ENCODE measurements at regions not wholly inside any gene's neighbourhood (a gene's known extent, or its start where the extent isn't known, plus 50 kb on each side); places are given as distances from the start of the nearest gene placed in this dataset.

DNA sequence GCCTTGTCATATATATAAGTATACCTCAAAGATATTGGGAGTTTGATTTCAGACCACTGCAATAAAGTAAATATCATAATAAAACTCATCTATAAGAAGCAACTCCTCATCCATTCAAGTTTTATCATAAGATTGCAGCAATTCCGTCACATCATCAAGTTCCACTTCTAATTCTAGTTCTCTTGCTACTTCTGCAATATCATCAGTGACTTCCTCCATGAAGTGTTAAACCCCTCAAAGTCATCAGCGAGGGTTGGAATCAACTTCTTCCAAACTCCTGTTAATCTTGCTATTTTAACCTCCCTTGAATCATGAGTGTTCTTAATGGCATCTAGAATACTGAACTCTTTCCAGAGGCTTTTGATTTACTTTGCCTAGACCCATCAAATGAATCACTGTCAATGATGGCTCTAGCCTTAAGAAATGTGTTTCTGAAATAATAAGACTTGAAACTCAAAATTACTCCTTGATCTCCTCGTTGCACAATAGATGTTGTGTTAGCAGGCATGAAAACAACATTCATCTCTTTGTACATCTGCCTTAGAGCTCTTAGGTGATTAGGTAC lies 88.3 kb downstream of the RPE65 start:
- H3K36me3 ChIP-seq = no peaks in the 10 kb centered on the region
- H3K4me3 ChIP-seq = no peak overlapping the region
- peaks cover 16 to 20% of the 10 kb centered on the region in 2 donors for H3K4me1 ChIP-seq (ENCODE audit: control insufficient read depth in 1 of 2, low read depth in 2 of 2)
- TF ChIP-seq, protein P1, sequence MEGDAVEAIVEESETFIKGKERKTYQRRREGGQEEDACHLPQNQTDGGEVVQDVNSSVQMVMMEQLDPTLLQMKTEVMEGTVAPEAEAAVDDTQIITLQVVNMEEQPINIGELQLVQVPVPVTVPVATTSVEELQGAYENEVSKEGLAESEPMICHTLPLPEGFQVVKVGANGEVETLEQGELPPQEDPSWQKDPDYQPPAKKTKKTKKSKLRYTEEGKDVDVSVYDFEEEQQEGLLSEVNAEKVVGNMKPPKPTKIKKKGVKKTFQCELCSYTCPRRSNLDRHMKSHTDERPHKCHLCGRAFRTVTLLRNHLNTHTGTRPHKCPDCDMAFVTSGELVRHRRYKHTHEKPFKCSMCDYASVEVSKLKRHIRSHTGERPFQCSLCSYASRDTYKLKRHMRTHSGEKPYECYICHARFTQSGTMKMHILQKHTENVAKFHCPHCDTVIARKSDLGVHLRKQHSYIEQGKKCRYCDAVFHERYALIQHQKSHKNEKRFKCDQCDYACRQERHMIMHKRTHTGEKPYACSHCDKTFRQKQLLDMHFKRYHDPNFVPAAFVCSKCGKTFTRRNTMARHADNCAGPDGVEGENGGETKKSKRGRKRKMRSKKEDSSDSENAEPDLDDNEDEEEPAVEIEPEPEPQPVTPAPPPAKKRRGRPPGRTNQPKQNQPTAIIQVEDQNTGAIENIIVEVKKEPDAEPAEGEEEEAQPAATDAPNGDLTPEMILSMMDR (IDR thresholded peaks at IDR 0.05) = no peak
- no peaks in the 10 kb centered on the region for H3K9me3 ChIP-seq
- no peaks in the 10 kb centered on the region for H3K27me3 ChIP-seq (replicated peaks; ENCODE audit: insufficient read depth)
- no peak overlapping the region for H3K27ac ChIP-seq
- DNase-seq (ENCODE audit: low spot score) = no peak
- no peak for ATAC-seq (ENCODE audit: insufficient number of reproducible peaks, low FRiP score, low read depth)

DNA sequence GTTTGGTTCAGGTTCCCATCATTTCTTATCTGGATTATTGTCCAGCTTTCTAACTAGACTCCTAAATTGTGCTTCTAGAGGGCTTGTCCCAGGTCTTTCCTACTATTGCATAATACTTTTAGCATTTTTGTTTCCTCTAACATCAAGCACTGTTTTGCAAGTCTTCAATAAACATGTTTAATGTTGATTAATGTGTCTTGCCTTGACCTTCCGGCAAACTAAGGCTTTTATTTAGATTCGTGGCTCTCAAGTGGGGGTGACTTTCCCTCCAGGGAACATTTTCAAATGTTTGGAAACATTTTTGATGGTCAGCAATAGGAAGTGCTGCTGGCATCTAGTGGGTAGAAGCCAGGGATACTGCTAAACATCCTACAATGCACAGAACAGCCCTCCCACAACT lies 90.7 kb downstream of the RPE65 start:
- no peak overlapping the region for H3K4me3 ChIP-seq
- no peaks in the 10 kb centered on the region for H3K36me3 ChIP-seq
- H3K27ac ChIP-seq = peak overlapping the region in 1 of 2 donors; percentile 50
- H3K27me3 ChIP-seq (replicated peaks; ENCODE audit: insufficient read depth) = no peaks in the 10 kb centered on the region
- no peaks in the 10 kb centered on the region for H3K9me3 ChIP-seq
- peaks cover 16 to 20% of the 10 kb centered on the region in 2 donors for H3K4me1 ChIP-seq (ENCODE audit: control insufficient read depth in 1 of 2, low read depth in 2 of 2)
- TF ChIP-seq, protein P1 (IDR thresholded peaks at IDR 0.05) = no peak
- ATAC-seq (ENCODE audit: insufficient number of reproducible peaks, low FRiP score, low read depth) (no peak), DNase-seq (ENCODE audit: low spot score) (no peak)

DNA sequence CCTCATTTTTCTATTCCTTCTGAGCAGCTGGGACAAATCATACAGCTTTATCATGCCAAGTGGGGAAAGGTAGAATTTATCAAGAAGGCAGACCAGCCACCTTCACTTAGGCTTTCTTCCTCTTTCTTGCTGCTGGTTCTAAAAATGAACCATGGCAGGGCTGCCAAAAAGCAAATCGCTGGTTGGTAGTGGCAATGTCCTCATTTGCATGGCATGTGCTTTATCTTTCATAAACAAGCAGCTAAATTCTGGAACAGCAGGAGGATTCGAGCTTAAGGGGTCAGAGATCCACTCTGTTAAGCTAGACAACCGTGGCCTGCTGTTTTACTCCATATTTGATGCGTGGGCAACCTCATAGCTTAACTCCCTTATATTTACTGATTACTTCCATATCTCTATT lies 91.3 kb downstream of the RPE65 start:
- H3K4me3 ChIP-seq = no peak overlapping the region
- no peaks in the 10 kb centered on the region for H3K27me3 ChIP-seq (replicated peaks; ENCODE audit: insufficient read depth)
- no peaks in the 10 kb centered on the region for H3K36me3 ChIP-seq
- H3K27ac ChIP-seq = peak overlapping the region in 1 of 2 donors; percentile 50
- ATAC-seq (ENCODE audit: insufficient number of reproducible peaks, low FRiP score, low read depth) (no peak), DNase-seq (ENCODE audit: low spot score) (no peak)
- TF ChIP-seq, protein P1 (IDR thresholded peaks at IDR 0.05) = no peak
- no peaks in the 10 kb centered on the region for H3K9me3 ChIP-seq
- H3K4me1 ChIP-seq (ENCODE audit: control insufficient read depth in 1 of 2, low read depth in 2 of 2) = peaks cover 16 to 20% of the 10 kb centered on the region in 2 donors

DNA sequence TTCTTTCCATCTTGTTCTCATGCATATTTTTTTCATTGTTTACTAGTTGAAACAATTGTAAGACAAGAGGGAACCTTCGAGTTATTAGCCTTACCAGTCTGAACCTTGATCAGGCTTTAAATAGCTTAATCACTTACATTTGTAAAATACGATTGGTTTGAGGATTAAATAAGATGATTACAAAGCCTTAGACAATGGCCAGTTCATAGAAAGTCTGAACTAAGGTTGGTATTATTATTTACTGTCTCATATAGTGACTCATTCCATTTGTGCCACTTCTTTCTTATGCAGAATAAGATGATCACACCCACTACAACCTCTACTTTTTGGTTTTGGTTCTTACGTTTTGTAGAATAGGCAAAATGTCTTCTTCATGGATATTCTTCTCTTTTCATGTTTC lies 94.1 kb downstream of the RPE65 start:
- Histone ChIP-seq H3K9me3 (no peaks in the 10 kb centered on the region), H3K27ac (no peak overlapping the region), H3K4me1 (ENCODE audit: control insufficient read depth in 1 of 2, low read depth in 2 of 2) (peaks cover 16 to 20% of the 10 kb centered on the region in 2 donors), H3K27me3 (replicated peaks; ENCODE audit: insufficient read depth) (no peaks in the 10 kb centered on the region), H3K36me3 (no peaks in the 10 kb centered on the region), H3K4me3 (no peak overlapping the region)
- no peak for ATAC-seq (ENCODE audit: insufficient number of reproducible peaks, low FRiP score, low read depth)
- DNase-seq (ENCODE audit: low spot score) = no peak
- TF ChIP-seq, protein P1 (IDR thresholded peaks at IDR 0.05) = no peak

DNA sequence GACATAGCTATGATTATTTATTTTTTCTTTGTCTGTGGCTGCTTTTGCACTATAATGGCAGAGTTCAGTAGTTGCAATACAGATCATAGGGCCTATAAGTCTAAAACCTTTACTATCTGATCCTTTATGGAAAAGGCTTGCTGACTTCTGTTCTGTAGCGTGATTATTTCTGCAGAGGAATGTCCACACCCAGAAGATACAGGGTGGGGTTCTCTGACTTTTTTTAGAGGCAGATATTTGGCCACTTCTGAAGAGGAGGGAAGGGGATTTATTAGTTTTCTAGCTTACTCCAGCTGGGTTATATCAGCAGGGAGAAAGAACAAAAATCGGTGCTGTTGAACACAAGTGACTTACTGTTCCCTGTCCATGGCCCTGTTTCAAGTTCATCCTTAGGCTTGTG lies 97.6 kb downstream of the RPE65 start:
- Histone ChIP-seq H3K9me3 (no peaks in the 10 kb centered on the region), H3K27me3 (replicated peaks; ENCODE audit: insufficient read depth) (no peaks in the 10 kb centered on the region), H3K4me1 (ENCODE audit: control insufficient read depth in 1 of 2, low read depth in 2 of 2) (no peaks in the 10 kb centered on the region), H3K36me3 (no peaks in the 10 kb centered on the region), H3K27ac (no peak overlapping the region), H3K4me3 (no peak overlapping the region)
- DNase-seq (ENCODE audit: low spot score) (no peak), ATAC-seq (ENCODE audit: insufficient number of reproducible peaks, low FRiP score, low read depth) (no peak)
- TF ChIP-seq, protein P1 (IDR thresholded peaks at IDR 0.05) = no peak

Data from thoracic aorta (tissue), 2 donors.